ENCODE measurements at regions not wholly inside any gene's neighbourhood (a gene's known extent, or its start where the extent isn't known, plus 50 kb on each side); places are given as distances from the start of the nearest gene placed in this dataset.
"Not testable (repeated sequence)": the region's sequence is repeated elsewhere in the genome, so short reads cannot be mapped to it uniquely, and the experiment has no call there.

GRCh38 chrX:38943120-38943519, 141.9 kb downstream of the MID1IP1 start:
- DNase-seq: no peak

GRCh38 chrX:38948046-38948445, 146.8 kb downstream of the MID1IP1 start:
- DNase-seq: no peak

GRCh38 chrX:38954520-38954919, 153.3 kb downstream of the MID1IP1 start:
- no peak for DNase-seq

GRCh38 chrX:38959736-38960135, 158.5 kb downstream of the MID1IP1 start:
- DNase-seq: no peak

- DNase-seq: no peak
These were observed 158.9 kb downstream of the MID1IP1 start for GRCh38 chrX:38960137-38960536.

- DNase-seq: no peak
These were observed 160.7 kb downstream of the MID1IP1 start for GRCh38 chrX:38961936-38962335.

GRCh38 chrX:38963244-38963643, 162.0 kb downstream of the MID1IP1 start:
- DNase-seq: not testable (repeated sequence)

- no peak for DNase-seq
These were observed 164.6 kb downstream of the MID1IP1 start for GRCh38 chrX:38965888-38966287.

DNA sequence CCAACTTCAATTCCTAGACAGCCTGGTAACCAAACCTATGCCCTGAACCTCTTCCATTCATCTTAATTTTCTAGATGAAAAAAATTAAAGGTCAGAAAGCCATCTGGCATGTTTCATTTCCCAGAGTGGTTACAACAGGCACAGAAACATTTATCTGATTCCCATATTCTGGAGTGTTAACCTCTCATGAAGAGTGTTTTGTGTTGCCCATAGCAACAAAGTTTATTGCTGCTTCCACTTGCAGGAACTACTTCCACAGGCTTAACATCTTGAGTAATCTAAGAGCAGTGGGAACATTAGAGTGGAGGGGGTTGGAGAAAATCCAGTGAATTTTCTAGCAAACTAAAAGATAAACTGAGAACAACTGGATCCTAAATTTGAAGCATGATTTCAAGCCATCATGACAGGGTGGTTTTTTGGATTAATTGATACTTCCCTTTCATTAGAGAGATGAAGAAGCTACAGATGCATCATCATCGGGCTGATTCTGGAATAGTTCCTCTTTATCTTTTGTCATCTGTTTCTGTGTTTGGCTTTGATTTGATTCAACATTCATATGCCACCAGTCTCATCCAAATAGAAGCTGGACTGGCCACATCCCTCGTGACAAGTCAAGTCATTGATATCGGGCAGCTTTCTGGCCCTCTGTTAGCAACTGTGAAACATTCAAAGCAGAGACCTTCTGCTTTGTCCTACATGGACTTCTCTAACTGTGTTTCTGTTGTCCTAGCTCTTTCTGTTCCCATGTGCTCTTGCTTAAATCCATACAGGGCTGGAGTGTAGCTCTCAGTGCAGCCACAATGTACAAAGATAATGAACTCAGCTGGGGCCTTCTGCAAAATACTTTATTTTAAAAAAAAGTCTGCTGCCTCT, 167.3 kb downstream of the MID1IP1 start:
- DNase-seq: no peak

DNA sequence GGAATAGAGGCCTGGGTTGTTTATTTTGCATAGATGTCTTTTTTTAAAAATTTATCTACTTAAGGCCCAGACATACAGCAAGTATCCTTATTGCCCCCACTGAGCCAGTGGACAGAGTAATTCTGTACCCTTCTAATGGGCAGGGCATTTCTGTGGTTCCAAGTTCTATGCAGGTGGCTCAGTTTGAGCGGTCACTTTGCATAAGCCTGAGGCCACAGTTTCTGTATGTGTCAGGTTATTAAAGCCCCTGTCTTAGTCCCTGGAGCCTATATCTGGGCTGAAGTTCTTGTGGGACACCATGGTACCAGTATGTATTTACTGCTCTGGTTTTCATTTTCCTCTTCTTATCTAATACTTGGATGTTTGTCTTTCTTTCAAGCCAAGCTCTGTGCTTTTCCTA, 168.8 kb downstream of the MID1IP1 start:
- no peak for DNase-seq

DNA sequence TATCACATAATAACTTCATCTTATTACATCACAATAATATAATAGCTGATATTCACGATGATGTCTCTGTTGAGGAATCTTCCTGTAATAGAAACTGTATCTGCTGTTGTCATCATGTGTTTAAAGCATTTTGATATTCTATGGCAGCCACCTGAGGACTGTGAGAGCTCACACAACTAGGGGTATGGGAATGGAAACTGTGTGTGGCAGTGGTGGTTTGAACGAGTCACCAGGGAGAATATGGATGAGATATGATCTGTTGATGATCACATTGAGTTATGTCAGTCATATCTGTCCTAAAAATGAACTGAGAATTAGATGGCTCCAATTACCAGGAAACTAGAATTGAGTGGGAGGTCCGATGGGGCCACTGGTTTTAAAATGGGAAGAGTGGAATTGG, 169.6 kb downstream of the MID1IP1 start:
- DNase-seq: no peak

GRCh38 chrX:38973322-38973721, 172.1 kb downstream of the MID1IP1 start:
- no peak for DNase-seq

GRCh38 chrX:38974542-38974941, 173.3 kb downstream of the MID1IP1 start:
- no peak for DNase-seq

- DNase-seq: no peak
These were observed 174.2 kb downstream of the MID1IP1 start for GRCh38 chrX:38975368-38975942.

GRCh38 chrX:38982370-38982769, 181.1 kb downstream of the MID1IP1 start:
- DNase-seq: no peak

GRCh38 chrX:38982843-38983242, 181.6 kb downstream of the MID1IP1 start:
- no peak for DNase-seq

GRCh38 chrX:38985375-38985774, 184.1 kb downstream of the MID1IP1 start:
- peak in 1 of 2 donors; percentile 14 for DNase-seq

DNA sequence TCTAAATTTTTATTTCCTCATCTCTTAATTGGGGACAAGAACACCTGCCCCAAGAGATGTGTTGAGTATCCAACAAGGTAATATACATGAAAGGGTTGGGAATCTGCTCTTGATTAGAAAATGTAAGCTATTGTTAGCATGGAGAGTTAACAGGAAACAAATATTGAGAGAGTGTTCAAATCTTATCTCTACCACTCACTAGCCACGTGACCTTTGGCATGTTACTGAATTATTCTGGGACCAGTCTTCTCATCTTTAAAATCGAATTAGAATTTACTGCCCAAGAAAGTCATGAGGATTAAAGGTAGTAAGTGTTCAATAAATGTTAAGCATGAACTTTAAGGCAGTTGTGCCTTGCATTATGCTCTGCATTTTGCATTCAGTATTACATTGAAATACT, 184.7 kb downstream of the MID1IP1 start:
- DNase-seq: no peak

DNA sequence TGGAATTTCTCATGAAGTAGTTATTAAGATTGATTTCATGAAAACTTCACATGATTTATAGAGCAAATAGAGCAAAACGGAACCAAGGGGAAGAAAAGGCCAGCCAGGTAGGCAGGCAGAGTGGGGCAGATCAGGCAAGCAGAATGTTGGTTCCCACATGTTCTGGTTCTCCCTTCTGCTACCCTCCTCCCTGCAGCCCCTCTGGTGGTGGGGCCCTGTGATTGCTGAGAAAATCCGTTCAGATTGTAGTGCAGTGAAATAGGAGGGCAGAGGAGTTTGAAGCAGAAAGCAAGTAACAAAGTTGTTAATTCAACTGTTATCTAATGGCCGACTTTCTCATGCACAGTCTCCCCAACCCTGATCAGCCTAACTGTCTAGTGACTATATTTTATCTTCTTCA, 185.3 kb downstream of the MID1IP1 start:
- DNase-seq: no peak

DNA sequence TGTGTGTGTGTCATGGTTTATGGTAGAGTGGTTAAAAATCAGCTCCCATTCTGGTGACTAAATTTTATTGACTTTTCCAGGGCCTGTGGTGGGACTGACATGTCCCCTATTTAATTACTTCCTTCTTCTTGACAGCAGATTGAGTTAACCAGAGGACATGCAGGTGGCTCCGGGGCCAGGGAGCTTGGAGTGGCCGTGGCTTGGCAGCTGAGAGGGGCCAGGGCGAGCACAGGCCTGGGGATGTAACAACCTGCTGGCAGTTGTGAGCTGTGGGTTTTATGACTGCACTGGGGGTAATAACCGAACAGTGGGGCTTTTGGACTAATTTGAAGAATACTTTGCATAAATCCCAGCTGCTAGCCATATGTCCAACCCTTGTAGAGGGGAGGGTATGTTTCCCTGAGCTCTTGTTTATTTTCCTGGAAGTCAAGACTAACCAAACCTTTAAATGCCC, 186.0 kb downstream of the MID1IP1 start:
- DNase-seq: no peak

- no peak for DNase-seq
These were observed 187.0 kb downstream of the MID1IP1 start for GRCh38 chrX:38988301-38988700.

- no peak for DNase-seq
These were observed 187.8 kb downstream of the MID1IP1 start for GRCh38 chrX:38989076-38989475.

DNA sequence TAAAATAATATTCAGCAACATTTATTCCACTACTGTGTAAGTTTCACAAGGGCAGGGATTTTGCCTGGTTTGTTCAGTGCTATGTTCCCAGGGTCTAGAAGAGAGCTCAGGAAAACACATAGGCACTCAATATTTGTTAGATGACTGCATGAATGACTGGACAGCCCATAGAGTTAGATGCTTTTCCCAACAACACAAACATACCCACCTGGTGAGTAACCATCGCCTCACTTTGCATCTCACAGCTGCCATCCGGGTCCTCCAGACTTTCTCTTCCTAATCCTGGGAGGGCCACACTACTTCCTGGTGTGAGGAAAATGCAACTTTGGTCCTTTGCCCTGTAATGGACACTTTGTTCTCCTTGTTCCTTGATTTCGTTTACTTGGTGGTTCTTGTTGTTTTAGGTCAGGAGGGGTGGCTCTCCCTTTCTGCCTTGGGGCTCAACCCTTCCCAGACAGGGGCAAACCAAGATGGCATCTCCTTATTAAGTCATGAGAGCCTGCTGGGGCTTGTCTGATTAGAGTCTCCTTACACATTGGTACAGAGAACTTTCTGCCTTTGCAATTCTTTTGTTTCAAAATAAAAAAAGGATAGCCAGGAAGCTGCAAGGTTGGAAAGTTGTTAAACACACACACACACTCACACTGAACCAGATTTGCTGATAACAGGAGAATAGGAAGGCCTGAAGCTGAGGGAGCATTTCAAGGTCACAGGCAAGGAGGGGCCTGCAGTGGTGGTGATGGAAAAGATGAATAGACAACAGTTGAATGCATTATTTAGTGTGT, 190.6 kb downstream of the MID1IP1 start:
- no peak for DNase-seq

All from hippocampal formation (tissue), 2 donors.